K562 (cell line): ENCODE measurements at regions not wholly inside any gene's neighbourhood (a gene's known extent, or its start where the extent isn't known, plus 50 kb on each side); places are given as distances from the start of the nearest gene placed in this dataset.

Experiments used
- ATF1 ChIP-seq, 2 experiments: fragments of 450-650 bp in 1 of 2; IDR thresholded peaks; 2 replicates each; pipeline ENCODE4 v1.6.1; 2016; ENCODE audit warnings: missing compliant biosample characterization in 1 of 2, missing genetic modification characterization in 1 of 2
- ELF1 ChIP-seq: fragments of 200-800 bp; sonication (Bioruptor generic); IDR thresholded peaks from 2 replicates; pipeline ENCODE4 v1.6.1; 2016; ENCODE audit warnings: missing genetic modification characterization, missing compliant biosample characterization
- GABPA ChIP-seq: fragments of 200-800 bp; sonication (Bioruptor generic); conservative IDR thresholded peaks from 2 replicates; pipeline ENCODE4 v1.6.1; 2016; ENCODE audit warnings: low read depth, missing genetic modification characterization, missing compliant biosample characterization
- POLR2AphosphoS5 ChIP-seq: IDR thresholded peaks from 2 replicates; pipeline ENCODE4 v1.6.1; 2011; ENCODE audit warnings: mild to moderate bottlenecking, low read depth, low read length, moderate library complexity; ENCODE audit not compliant: control insufficient read depth, insufficient read depth
- RFX5 ChIP-seq: IDR thresholded peaks from 2 replicates; pipeline ENCODE4 v1.6.1; 2011; ENCODE audit warnings: low read depth, mild to moderate bottlenecking, improper control_type of control experiment, low read length
- TEAD2 ChIP-seq: fragments of 450-650 bp; IDR thresholded peaks from 2 replicates; pipeline ENCODE4 v1.6.1; 2016; ENCODE audit warnings: missing genetic modification characterization, control low read depth, missing compliant biosample characterization
- TF ChIP-seq, protein P1 (sequence below): sonication (generic); formaldehyde crosslinking; IDR thresholded peaks from 2 replicates; pipeline ENCODE4 v1.8.1; 2023; ENCODE audit warnings: mild to moderate bottlenecking, missing genetic modification reagents
- TF ChIP-seq, protein P2 (sequence below), 3 experiments: IDR thresholded peaks in 2 of 3; conservative IDR thresholded peaks in 1 of 3; 2 replicates each; pipeline ENCODE4 v1.5.1; 2011 to 2012; ENCODE audit warnings: low read length in 3 of 3, mild to moderate bottlenecking in 3 of 3, control low read depth in 2 of 3, improper control_type of control experiment in 1 of 3, inconsistent platforms in 1 of 3, low read depth in 1 of 3, mixed read lengths in 1 of 3, moderate library complexity in 1 of 3; ENCODE audit not compliant: insufficient read depth in 2 of 3
- TF ChIP-seq, protein P3 (sequence below): sonication (generic); formaldehyde crosslinking; IDR thresholded peaks from 2 replicates; pipeline ENCODE4 v1.8.0; 2022; ENCODE audit warnings: mild to moderate bottlenecking, missing genetic modification reagents
- TF ChIP-seq, protein P4 (sequence below), 2 experiments: fragments of 450-650 bp; formaldehyde crosslinking in 1 of 2; IDR thresholded peaks; 2 replicates each; pipeline versions ENCODE4 v1.4.0 to v1.6.1; 2014 to 2020; ENCODE audit warnings: mild to moderate bottlenecking in 2 of 2, borderline replicate concordance in 1 of 2, low read depth in 1 of 2

DNA sequence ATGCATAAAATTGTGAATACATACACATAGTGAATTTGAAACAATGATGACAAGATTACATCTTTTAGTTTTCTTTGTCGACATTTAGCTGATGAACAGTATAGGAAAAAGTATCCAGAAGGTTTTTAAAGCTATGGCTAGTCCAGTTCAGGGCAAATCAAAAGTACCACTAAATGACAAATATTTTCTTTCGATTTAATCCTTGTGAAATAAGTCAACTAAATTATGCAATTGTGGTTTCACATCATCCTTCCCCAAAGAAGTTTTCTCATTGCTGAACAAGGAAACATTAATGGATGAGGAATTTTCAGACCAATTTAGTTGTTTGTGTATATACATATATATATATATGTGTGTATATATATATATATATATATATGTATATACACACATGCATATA is 774.0 kb downstream of the DNAJB9 start:
- TF ChIP-seq POLR2AphosphoS5 (no peak), TEAD2 (tag) (no peak), RFX5 (no peak), GABPA (no peak), ELF1 (no peak), ATF1 (CRISPR knock-in tag; IDR thresholded peaks at IDR 0.05) (no peak), ATF1 (tag; IDR thresholded peaks at IDR 0.05) (no peak)
- TF ChIP-seq, protein P1, sequence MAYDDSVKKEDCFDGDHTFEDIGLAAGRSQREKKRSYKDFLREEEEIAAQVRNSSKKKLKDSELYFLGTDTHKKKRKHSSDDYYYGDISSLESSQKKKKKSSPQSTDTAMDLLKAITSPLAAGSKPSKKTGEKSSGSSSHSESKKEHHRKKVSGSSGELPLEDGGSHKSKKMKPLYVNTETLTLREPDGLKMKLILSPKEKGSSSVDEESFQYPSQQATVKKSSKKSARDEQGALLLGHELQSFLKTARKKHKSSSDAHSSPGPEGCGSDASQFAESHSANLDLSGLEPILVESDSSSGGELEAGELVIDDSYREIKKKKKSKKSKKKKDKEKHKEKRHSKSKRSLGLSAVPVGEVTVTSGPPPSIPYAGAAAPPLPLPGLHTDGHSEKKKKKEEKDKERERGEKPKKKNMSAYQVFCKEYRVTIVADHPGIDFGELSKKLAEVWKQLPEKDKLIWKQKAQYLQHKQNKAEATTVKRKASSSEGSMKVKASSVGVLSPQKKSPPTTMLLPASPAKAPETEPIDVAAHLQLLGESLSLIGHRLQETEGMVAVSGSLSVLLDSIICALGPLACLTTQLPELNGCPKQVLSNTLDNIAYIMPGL, result no peak
- TF ChIP-seq, protein P2, sequence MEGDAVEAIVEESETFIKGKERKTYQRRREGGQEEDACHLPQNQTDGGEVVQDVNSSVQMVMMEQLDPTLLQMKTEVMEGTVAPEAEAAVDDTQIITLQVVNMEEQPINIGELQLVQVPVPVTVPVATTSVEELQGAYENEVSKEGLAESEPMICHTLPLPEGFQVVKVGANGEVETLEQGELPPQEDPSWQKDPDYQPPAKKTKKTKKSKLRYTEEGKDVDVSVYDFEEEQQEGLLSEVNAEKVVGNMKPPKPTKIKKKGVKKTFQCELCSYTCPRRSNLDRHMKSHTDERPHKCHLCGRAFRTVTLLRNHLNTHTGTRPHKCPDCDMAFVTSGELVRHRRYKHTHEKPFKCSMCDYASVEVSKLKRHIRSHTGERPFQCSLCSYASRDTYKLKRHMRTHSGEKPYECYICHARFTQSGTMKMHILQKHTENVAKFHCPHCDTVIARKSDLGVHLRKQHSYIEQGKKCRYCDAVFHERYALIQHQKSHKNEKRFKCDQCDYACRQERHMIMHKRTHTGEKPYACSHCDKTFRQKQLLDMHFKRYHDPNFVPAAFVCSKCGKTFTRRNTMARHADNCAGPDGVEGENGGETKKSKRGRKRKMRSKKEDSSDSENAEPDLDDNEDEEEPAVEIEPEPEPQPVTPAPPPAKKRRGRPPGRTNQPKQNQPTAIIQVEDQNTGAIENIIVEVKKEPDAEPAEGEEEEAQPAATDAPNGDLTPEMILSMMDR (IDR thresholded peaks at IDR 0.05 in 2 of 3, conservative IDR thresholded peaks at IDR 0.05 in 1 of 3; ENCODE audit: insufficient read depth in 2 of 3, low read depth in 1 of 3, low read length in 3 of 3), result no peak
- TF ChIP-seq, protein P3, sequence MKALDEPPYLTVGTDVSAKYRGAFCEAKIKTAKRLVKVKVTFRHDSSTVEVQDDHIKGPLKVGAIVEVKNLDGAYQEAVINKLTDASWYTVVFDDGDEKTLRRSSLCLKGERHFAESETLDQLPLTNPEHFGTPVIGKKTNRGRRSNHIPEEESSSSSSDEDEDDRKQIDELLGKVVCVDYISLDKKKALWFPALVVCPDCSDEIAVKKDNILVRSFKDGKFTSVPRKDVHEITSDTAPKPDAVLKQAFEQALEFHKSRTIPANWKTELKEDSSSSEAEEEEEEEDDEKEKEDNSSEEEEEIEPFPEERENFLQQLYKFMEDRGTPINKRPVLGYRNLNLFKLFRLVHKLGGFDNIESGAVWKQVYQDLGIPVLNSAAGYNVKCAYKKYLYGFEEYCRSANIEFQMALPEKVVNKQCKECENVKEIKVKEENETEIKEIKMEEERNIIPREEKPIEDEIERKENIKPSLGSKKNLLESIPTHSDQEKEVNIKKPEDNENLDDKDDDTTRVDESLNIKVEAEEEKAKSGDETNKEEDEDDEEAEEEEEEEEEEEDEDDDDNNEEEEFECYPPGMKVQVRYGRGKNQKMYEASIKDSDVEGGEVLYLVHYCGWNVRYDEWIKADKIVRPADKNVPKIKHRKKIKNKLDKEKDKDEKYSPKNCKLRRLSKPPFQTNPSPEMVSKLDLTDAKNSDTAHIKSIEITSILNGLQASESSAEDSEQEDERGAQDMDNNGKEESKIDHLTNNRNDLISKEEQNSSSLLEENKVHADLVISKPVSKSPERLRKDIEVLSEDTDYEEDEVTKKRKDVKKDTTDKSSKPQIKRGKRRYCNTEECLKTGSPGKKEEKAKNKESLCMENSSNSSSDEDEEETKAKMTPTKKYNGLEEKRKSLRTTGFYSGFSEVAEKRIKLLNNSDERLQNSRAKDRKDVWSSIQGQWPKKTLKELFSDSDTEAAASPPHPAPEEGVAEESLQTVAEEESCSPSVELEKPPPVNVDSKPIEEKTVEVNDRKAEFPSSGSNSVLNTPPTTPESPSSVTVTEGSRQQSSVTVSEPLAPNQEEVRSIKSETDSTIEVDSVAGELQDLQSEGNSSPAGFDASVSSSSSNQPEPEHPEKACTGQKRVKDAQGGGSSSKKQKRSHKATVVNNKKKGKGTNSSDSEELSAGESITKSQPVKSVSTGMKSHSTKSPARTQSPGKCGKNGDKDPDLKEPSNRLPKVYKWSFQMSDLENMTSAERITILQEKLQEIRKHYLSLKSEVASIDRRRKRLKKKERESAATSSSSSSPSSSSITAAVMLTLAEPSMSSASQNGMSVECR (CRISPR knock-in tag), result no peak
- TF ChIP-seq, protein P4, sequence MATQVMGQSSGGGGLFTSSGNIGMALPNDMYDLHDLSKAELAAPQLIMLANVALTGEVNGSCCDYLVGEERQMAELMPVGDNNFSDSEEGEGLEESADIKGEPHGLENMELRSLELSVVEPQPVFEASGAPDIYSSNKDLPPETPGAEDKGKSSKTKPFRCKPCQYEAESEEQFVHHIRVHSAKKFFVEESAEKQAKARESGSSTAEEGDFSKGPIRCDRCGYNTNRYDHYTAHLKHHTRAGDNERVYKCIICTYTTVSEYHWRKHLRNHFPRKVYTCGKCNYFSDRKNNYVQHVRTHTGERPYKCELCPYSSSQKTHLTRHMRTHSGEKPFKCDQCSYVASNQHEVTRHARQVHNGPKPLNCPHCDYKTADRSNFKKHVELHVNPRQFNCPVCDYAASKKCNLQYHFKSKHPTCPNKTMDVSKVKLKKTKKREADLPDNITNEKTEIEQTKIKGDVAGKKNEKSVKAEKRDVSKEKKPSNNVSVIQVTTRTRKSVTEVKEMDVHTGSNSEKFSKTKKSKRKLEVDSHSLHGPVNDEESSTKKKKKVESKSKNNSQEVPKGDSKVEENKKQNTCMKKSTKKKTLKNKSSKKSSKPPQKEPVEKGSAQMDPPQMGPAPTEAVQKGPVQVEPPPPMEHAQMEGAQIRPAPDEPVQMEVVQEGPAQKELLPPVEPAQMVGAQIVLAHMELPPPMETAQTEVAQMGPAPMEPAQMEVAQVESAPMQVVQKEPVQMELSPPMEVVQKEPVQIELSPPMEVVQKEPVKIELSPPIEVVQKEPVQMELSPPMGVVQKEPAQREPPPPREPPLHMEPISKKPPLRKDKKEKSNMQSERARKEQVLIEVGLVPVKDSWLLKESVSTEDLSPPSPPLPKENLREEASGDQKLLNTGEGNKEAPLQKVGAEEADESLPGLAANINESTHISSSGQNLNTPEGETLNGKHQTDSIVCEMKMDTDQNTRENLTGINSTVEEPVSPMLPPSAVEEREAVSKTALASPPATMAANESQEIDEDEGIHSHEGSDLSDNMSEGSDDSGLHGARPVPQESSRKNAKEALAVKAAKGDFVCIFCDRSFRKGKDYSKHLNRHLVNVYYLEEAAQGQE (IDR thresholded peaks at IDR 0.05; ENCODE audit: borderline replicate concordance), result no peak
- TF ChIP-seq, protein P4 (CRISPR knock-in tag; IDR thresholded peaks at IDR 0.05; ENCODE audit: low read depth), result no peak
